H1 (cell line): ENCODE measurements at regions not wholly inside any gene's neighbourhood (a gene's known extent, or its start where the extent isn't known, plus 50 kb on each side); places are given as distances from the start of the nearest gene placed in this dataset.
"Not testable (repeated sequence)": the region's sequence is repeated elsewhere in the genome, so short reads cannot be mapped to it uniquely, and the experiment has no call there.

Experiments used
- CTCF ChIA-PET: fragments of 300-600 bp; sonication (Branson Sonifier 250); formaldehyde crosslinking; loops from one replicate; lab custom pipeline; 2021; ENCODE audit not compliant: partially characterized antibody; lab: Charles Lee
- POLR2A ChIA-PET: fragments of 300-600 bp; sonication (Branson Sonifier 250); formaldehyde crosslinking; loops from one replicate; lab custom pipeline; 2021; ENCODE audit warnings: inconsistent platforms; ENCODE audit not compliant: partially characterized antibody; lab: Charles Lee
- DNase-seq, 2 experiments: peaks; one replicate each; pipeline versions ENCODE4 v3.0.0 to v3.0.0-alpha.2; 2010 to 2022; ENCODE audit warnings: low spot score in 2 of 2, low read depth in 1 of 2, mixed read lengths in 1 of 2
- FAIRE-seq: peaks from 2 replicates; lab custom pipeline; 2011; peaks lifted over from hg19 to GRCh38; lab: Jason Lieb, UNC
- H2AFZ ChIP-seq: 2 replicates; pipeline ENCODE4 v1.8.1; 2012; ENCODE audit warnings: low read length, inconsistent platforms
- H2AK5ac ChIP-seq: 2 replicates; pipeline ENCODE4 v1.6.1; 2013; ENCODE audit warnings: low read depth, low read length
- H2BK120ac ChIP-seq: replicated peaks from 2 replicates; pipeline ENCODE3; 2013; ENCODE audit warnings: low read depth, low read length, inconsistent platforms
- H2BK12ac ChIP-seq: 2 replicates; pipeline ENCODE4 v1.6.1; 2013; ENCODE audit warnings: low read depth, low read length
- H2BK15ac ChIP-seq: 2 replicates; pipeline ENCODE4 v1.6.1; 2013; ENCODE audit warnings: low read length
- H2BK20ac ChIP-seq: 2 replicates; pipeline ENCODE4 v1.6.1; 2013; ENCODE audit warnings: low read length
- H2BK5ac ChIP-seq: 2 replicates; pipeline ENCODE4 v1.6.1; 2013; ENCODE audit warnings: low read depth, low read length
- H3K14ac ChIP-seq: 2 replicates; pipeline ENCODE4 v1.6.1; 2013; ENCODE audit warnings: inconsistent platforms; ENCODE audit not compliant: insufficient read length
- H3K18ac ChIP-seq: 2 replicates; pipeline ENCODE4 v1.6.1; 2013; ENCODE audit warnings: low read length; ENCODE audit errors: extremely low read depth
- H3K23ac ChIP-seq: 2 replicates; pipeline ENCODE4 v1.6.1; 2013; ENCODE audit warnings: inconsistent platforms; ENCODE audit not compliant: insufficient read length
- H3K23me2 ChIP-seq: 2 replicates; pipeline ENCODE4 v1.6.1; 2013; ENCODE audit warnings: low read depth, low read length
- H3K27ac ChIP-seq: 2 replicates; pipeline ENCODE4 v1.6.1; 2011; ENCODE audit warnings: low read depth, low read length, inconsistent platforms
- H3K27me3 ChIP-seq, 4 experiments: replicated peaks in 1 of 4; 1 replicate in 1 of 4; 2 replicates in 3 of 4; pipeline versions ENCODE4 v1.6.1 to v1.8.1; 2011 to 2013; ENCODE audit warnings: low read length in 3 of 4, mild to moderate bottlenecking in 3 of 4, inconsistent platforms in 2 of 4, mixed read lengths in 2 of 4, moderate library complexity in 1 of 4; ENCODE audit not compliant: control insufficient read depth in 3 of 4, insufficient read depth in 3 of 4; ENCODE audit errors: extremely low read depth in 1 of 4
- H3K36me3 ChIP-seq, 4 experiments: 2 replicates each; pipeline versions ENCODE4 v1.6.1 to v1.8.1; 2011 to 2013; ENCODE audit warnings: mild to moderate bottlenecking in 4 of 4, low read length in 3 of 4, moderate library complexity in 2 of 4, control low read depth in 1 of 4, inconsistent platforms in 1 of 4; ENCODE audit not compliant: insufficient read depth in 4 of 4, control insufficient read depth in 2 of 4
- H3K4ac ChIP-seq: replicated peaks from 2 replicates; pipeline ENCODE3; 2013; ENCODE audit warnings: low read length, low read depth, mixed read lengths, inconsistent platforms; ENCODE audit not compliant: insufficient read length
- H3K4me1 ChIP-seq, 4 experiments: replicated peaks in 1 of 4; 1 replicate in 1 of 4; 2 replicates in 3 of 4; pipeline versions ENCODE4 v1.6.1 to v1.8.1; 2011 to 2013; ENCODE audit warnings: low read length in 3 of 4, inconsistent platforms in 2 of 4, mixed read lengths in 1 of 4; ENCODE audit not compliant: insufficient read depth in 4 of 4, control insufficient read depth in 3 of 4
- H3K4me2 ChIP-seq, 2 experiments: 2 replicates each; pipeline versions ENCODE4 v1.6.1 to v1.8.1; 2011 to 2013; ENCODE audit warnings: low read depth in 2 of 2, low read length in 2 of 2, control low read depth in 1 of 2, inconsistent platforms in 1 of 2, mild to moderate bottlenecking in 1 of 2; ENCODE audit not compliant: insufficient read depth in 1 of 2
- H3K4me3 ChIP-seq, 4 experiments: fragments of 200-600, 300-600 bp in 1 of 4; sonication (generic), shearing (Covaris generic), sonication (Bioruptor Twin) in 1 of 4; 2 replicates each; pipeline versions ENCODE4 v1.5.1 to v1.8.1; 2011 to 2016; ENCODE audit warnings: low read length in 4 of 4, low read depth in 3 of 4, control low read depth in 2 of 4, inconsistent platforms in 2 of 4, mild to moderate bottlenecking in 2 of 4, mixed read lengths in 1 of 4, moderate library complexity in 1 of 4; ENCODE audit not compliant: insufficient read depth in 2 of 4; ENCODE audit errors: extremely low read depth in 1 of 4
- H3K56ac ChIP-seq: replicated peaks from 2 replicates; pipeline ENCODE3; 2013; ENCODE audit warnings: low read depth, mild to moderate bottlenecking, mixed read lengths, low read length, inconsistent platforms; ENCODE audit not compliant: insufficient read length
- H3K79me1 ChIP-seq: 2 replicates; pipeline ENCODE4 v1.6.1; 2013; ENCODE audit warnings: low read depth, low read length, control low read depth
- H3K79me2 ChIP-seq, 2 experiments: 2 replicates each; pipeline versions ENCODE4 v1.6.1 to v1.8.1; 2012 to 2013; ENCODE audit warnings: low read length in 2 of 2, mild to moderate bottlenecking in 2 of 2, inconsistent platforms in 1 of 2; ENCODE audit not compliant: insufficient read depth in 2 of 2, control insufficient read depth in 1 of 2
- H3K9ac ChIP-seq, 4 experiments: replicated peaks in 1 of 4; 1 replicate in 1 of 4; 2 replicates in 3 of 4; pipeline versions ENCODE4 v1.6.1 to v1.8.1; 2011 to 2013; ENCODE audit warnings: low read depth in 3 of 4, low read length in 3 of 4, control low read depth in 2 of 4, mild to moderate bottlenecking in 2 of 4, moderate library complexity in 2 of 4, inconsistent platforms in 1 of 4; ENCODE audit errors: extremely low read depth in 1 of 4
- H3K9me3 ChIP-seq, 2 experiments: 2 replicates each; pipeline versions ENCODE4 v1.6.1 to v1.8.1; 2012 to 2013; ENCODE audit warnings: mild to moderate bottlenecking in 2 of 2, moderate library complexity in 2 of 2, control low read depth in 1 of 2, inconsistent platforms in 1 of 2, low read depth in 1 of 2, low read length in 1 of 2, mixed read lengths in 1 of 2; ENCODE audit not compliant: insufficient read depth in 2 of 2
- H4K20me1 ChIP-seq, 2 experiments: replicated peaks in 1 of 2; 2 replicates each; pipeline versions ENCODE3 to v1.8.1; 2011 to 2013; ENCODE audit warnings: inconsistent platforms in 2 of 2, low read length in 2 of 2, mild to moderate bottlenecking in 1 of 2; ENCODE audit not compliant: insufficient read depth in 2 of 2, control insufficient read depth in 1 of 2
- H4K5ac ChIP-seq: 2 replicates; pipeline ENCODE4 v1.6.1; 2013; ENCODE audit warnings: low read length, low read depth, mixed read lengths, inconsistent platforms; ENCODE audit not compliant: insufficient read length
- H4K8ac ChIP-seq: 2 replicates; pipeline ENCODE4 v1.8.0; 2013; ENCODE audit warnings: mild to moderate bottlenecking, moderate library complexity, low read length, inconsistent platforms; ENCODE audit not compliant: insufficient read depth; ENCODE audit errors: extremely low read depth
- H4K91ac ChIP-seq: replicated peaks from 2 replicates; pipeline ENCODE3; 2013; ENCODE audit warnings: low read length, mixed read lengths, inconsistent platforms; ENCODE audit not compliant: insufficient read length
- WGBS, 2 experiments: shearing (Covaris generic) in 1 of 2; methylation state at CpG; one replicate each; pipeline versions ENCODE4 v1.1.6 to v1.1.7; 2013 to 2015; ENCODE audit warnings: low lambda C conversion rate in 2 of 2, mixed read lengths in 2 of 2, inconsistent platforms in 1 of 2, low coverage in 1 of 2, missing lambda C conversion rate in 1 of 2; ENCODE audit not compliant: insufficient replicate concordance in 2 of 2, insufficient coverage in 1 of 2, insufficient read length in 1 of 2; ENCODE audit errors: extremely low coverage in 1 of 2, missing lambda C conversion rate in 1 of 2; 5-methylcytosine and 5-hydroxymethylcytosine counted together

- not testable (repeated sequence) for H3K79me2 ChIP-seq, DNase-seq
- WGBS, 2 experiments: 88% methylated on average over 10 of the region's 51 CpGs; no CpG with 5 or more reads in 1 of the 2 experiments
Observed at GRCh38 chr4:18418195-18418898, 396.8 kb upstream of the LCORL start.

DNA sequence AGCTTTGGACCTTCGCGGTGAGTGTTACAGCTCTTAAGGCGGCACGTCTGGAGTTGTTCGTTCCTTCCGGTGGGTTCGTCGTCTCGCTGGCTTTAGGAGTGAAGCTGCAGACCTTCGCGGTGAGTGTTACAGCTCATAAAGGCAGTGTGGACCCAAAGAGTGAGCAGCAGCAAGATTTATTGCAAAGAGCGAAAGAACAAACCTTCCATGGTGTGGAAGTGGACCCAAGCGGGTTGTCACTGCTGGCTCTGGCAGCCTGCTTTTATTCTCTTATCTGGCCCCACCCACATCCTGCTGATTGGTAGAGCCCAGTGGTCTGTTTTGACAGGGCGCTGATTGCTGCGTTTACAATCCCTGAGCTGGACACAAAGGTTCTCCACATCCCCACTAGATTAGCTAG, 396.1 kb upstream of the LCORL start:
- H3K56ac ChIP-seq, H4K5ac ChIP-seq, H3K27me3 ChIP-seq, CTCF ChIA-PET, H2BK120ac ChIP-seq, H3K4me3 ChIP-seq, H3K14ac ChIP-seq, H2BK12ac ChIP-seq, H3K18ac ChIP-seq, H3K27ac ChIP-seq, POLR2A ChIA-PET, H2BK20ac ChIP-seq, H3K23me2 ChIP-seq, H2AFZ ChIP-seq, H3K36me3 ChIP-seq, H3K9ac ChIP-seq, H4K91ac ChIP-seq, H3K79me2 ChIP-seq, DNase-seq, FAIRE-seq, H4K8ac ChIP-seq, H3K4me2 ChIP-seq, H2BK15ac ChIP-seq, H3K4ac ChIP-seq, H3K79me1 ChIP-seq, H4K20me1 ChIP-seq, H2AK5ac ChIP-seq, H3K23ac ChIP-seq, H3K4me1 ChIP-seq, H2BK5ac ChIP-seq: not testable (repeated sequence)
- 100% methylated on average over 15 of the region's 15 CpGs; no CpG with 5 or more reads in 1 of the 2 experiments for WGBS, 2 experiments
- H3K9me3 ChIP-seq: peaks cover 61 to 91% of the 10 kb centered on the region in 2 experiments

More at GRCh38 chr4:18418195-18418898, 396.8 kb upstream of the LCORL start:
- H3K27ac ChIP-seq, H3K23me2 ChIP-seq, H2BK12ac ChIP-seq, H2BK120ac ChIP-seq, FAIRE-seq, CTCF ChIA-PET, H2BK15ac ChIP-seq, H3K4ac ChIP-seq, H3K23ac ChIP-seq, H2BK5ac ChIP-seq, H3K9ac ChIP-seq, H2AK5ac ChIP-seq, H2BK20ac ChIP-seq, H3K4me1 ChIP-seq, H4K20me1 ChIP-seq, H3K18ac ChIP-seq, H3K4me3 ChIP-seq, POLR2A ChIA-PET, H3K14ac ChIP-seq, H3K56ac ChIP-seq, H4K5ac ChIP-seq, H3K4me2 ChIP-seq, H2AFZ ChIP-seq, H3K79me1 ChIP-seq, H3K27me3 ChIP-seq, H4K91ac ChIP-seq, H4K8ac ChIP-seq, H3K36me3 ChIP-seq: not testable (repeated sequence)
- peaks cover 60 to 91% of the 10 kb centered on the region in 2 experiments for H3K9me3 ChIP-seq
